IMR-90 (cell line): ENCODE measurements at regions not wholly inside any gene's neighbourhood (a gene's known extent, or its start where the extent isn't known, plus 50 kb on each side); places are given as distances from the start of the nearest gene placed in this dataset.

Experiments used
- CTCF ChIP-seq: conservative IDR thresholded peaks from 2 replicates; pipeline ENCODE4 v1.5.1; 2012; ENCODE audit warnings: mild to moderate bottlenecking, low read depth, low read length, improper control_type of control experiment
- MAFK ChIP-seq: IDR thresholded peaks from 2 replicates; pipeline ENCODE4 v1.6.1; 2012; ENCODE audit warnings: low read depth, low read length, improper control_type of control experiment
- RFX5 ChIP-seq: IDR thresholded peaks from 2 replicates; pipeline ENCODE4 v1.8.0; 2012; ENCODE audit warnings: low read depth, mild to moderate bottlenecking, low read length, moderate library complexity
- SMC3 ChIP-seq: fragments of 150-350 bp; IDR thresholded peaks from 2 replicates; pipeline ENCODE4 v1.6.1; 2016; ENCODE audit warnings: low read depth, mild to moderate bottlenecking, antibody characterized with exemption, low read length, moderate library complexity

GRCh38 chr5:159620853-159621540 is 290.7 kb upstream of the IL12B start:
- no peak for TF ChIP-seq MAFK
- TF ChIP-seq CTCF: no peak
- no peak for TF ChIP-seq RFX5
- no peak for TF ChIP-seq SMC3
